Activated T-cell treated with anti-CD3 and anti-CD28 coated beads, Interleukin-2, amount 50 U/mL, for 48 hours (primary cell): ENCODE measurements at regions not wholly inside any gene's neighbourhood (a gene's known extent, or its start where the extent isn't known, plus 50 kb on each side); places are given as distances from the start of the nearest gene placed in this dataset.

Experiments used
- DNase-seq, 2 experiments: peaks; one replicate each; pipeline ENCODE4 v3.0.0-alpha.2; 2020

DNA sequence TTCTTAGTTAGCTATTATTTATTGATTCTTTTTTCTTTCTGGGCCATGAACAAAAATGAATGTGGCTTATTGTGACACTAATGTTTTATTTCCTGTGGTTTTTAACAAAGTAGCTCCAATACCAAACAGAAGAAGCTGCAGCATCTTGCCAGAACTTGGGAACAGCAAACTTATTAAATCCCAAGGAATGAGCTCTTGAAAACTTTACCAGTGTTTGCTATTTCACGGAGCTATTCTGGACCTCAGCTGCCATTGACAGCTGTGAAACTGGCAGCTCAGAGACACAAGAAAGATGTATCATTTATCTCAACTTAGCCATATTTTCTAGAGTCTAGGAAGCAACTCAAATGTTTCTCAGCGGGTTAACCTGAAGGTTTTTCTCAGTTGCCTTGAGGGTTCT lies 91.0 kb upstream of the NEUROD1 start:
- no peak for DNase-seq

DNA sequence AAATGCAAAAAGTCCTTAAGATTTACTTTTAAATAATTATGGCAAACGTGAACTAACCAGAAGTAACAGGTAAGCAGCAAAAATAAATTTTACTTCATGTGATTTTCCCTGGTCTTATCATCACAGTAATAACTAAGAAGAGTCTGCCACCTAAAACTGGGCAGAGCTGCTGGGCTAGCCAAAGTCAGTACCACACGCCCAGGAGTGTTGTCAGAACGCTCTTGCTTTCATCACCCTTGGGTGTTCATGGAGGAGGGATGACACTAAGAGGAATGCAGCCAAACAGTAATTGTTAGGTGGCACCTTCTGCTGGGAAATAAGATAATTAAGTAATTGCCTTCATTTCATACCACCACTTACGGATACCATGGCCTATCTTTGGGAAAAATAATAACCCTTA lies 92.0 kb upstream of the NEUROD1 start:
- DNase-seq, result no peak

DNA sequence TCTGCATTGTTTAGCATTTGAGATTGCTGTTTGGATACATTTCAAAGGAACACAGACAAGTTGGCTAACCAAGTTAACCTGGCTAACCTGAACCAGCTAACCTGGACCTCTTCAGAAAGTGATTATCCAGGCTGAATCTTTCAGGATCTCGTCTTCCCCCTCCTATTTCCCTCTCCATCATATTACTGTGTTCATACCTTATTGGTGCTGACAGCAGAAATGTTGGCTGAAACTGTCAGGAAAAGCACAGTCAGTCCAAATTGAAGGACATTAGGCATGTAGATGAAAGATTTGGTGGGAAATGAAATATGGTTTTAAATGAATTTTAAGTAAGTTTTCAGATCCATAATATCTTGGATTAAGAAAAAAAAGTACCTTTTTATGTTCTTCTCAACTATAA lies 92.5 kb upstream of the NEUROD1 start:
- DNase-seq, result no peak

DNA sequence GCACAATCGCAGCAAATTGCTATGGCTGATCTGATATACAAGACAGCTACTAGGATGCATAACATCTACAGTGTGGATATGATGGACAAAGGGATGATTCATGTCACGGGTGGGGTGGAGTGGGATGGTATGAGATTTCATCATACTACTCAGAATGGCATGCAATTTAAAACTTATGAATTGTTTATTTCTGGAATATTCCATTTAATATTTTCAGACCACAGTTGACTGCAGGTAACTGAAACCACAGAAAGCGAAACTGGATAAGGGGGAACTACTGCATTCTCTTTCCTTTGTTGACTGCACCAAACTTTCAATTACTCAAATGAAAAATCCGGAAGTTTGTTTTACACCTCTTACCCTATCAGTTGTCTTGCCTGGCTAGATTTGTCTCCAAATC lies 94.4 kb upstream of the NEUROD1 start:
- no peak for DNase-seq

DNA sequence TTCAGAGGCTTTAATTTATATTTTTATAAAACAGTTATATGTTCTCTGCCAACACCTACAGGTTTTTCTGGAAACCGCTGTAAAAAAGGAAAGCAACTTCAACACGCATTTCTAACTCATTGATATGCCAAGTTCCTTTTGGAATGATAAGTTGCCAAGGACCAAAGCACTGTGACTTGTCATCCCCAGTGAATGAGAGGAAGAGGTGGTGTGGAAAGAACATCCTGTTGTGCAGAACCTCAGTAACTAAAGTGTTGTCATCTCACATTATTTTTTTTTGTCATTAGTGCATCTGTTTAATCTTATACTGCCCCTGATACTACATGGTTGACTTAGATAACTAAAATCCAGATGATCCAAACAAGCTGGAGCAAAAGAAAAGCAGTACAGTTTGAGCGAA lies 96.0 kb upstream of the NEUROD1 start:
- no peak for DNase-seq

DNA sequence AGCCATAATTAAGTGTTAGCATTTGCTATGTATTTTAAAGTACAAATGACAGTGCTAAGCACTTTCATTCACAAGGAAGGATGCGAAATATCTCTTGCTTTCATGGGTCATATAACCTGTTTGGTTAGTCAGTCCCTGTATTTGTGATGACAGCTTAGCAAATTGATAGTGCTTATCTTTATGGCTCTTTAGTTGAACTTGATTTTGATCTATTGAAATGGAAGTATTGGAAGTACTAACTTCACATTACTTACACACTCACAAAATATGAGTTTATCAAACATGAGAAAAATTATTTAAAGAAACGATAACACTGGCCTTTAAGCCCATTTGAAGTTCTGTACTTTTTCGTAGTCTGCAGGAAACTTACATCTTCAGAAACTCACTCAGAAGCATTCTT lies 97.4 kb upstream of the NEUROD1 start:
- no peak for DNase-seq

DNA sequence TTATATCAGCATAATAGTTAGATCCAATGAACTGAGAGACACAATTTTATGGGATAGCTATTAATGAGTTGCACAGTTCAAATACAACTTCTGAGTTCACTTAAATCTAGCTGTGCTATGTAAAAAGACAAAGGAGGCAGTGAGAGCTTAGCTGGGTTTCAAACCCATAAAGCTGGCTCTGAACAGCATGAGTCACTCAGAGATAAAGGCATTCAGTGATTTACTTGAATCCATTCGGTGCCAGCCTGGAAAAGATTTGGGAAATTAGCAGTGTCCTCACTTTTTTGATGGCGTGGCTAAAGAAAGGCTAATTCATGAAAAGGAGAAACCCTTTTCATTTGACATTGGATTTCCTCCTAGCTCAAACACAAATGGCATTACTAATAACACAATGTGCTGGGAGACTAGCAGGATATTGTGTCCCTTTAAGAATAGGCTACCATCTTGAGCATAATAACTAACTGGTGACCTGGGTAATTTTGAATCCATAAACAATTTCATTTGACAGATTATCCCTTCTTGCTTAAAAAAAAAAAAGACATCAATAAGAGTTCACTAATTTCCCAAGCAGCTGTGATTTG lies 98.4 kb upstream of the NEUROD1 start:
- DNase-seq, result no peak

DNA sequence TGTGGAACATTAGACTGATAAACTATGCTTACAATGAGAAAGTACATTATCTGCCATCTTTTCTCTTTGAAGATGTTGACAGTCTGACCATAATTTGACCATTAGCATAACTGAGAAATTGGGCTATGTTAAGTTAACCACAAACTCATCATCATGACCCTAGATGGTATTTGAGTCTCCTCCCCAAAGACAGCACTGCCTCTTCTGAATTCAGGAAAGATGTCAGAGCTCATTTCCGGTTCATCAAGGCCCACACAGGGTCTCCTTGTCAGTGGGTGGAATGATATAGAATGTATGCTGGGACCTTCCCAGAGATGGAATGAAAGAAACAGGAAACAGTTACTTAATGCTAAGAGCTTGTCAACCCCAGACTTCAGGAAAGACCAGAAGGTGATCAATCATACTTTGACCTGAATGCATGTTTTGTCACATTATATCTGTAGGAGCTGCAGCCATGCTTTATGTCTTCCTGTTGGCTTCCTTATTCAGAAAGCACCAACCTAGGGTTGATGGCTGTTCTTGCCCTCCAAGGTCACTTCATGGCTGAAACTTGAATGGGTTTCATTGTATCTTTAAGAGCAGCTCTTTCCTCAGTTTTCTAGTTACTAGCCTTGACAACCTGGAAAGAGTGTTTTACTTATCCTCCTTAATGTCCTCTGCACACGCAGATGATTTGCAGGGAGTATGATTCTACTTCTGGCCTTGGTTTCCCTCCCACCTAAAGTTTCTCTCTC lies 99.1 kb upstream of the NEUROD1 start:
- no peak for DNase-seq

DNA sequence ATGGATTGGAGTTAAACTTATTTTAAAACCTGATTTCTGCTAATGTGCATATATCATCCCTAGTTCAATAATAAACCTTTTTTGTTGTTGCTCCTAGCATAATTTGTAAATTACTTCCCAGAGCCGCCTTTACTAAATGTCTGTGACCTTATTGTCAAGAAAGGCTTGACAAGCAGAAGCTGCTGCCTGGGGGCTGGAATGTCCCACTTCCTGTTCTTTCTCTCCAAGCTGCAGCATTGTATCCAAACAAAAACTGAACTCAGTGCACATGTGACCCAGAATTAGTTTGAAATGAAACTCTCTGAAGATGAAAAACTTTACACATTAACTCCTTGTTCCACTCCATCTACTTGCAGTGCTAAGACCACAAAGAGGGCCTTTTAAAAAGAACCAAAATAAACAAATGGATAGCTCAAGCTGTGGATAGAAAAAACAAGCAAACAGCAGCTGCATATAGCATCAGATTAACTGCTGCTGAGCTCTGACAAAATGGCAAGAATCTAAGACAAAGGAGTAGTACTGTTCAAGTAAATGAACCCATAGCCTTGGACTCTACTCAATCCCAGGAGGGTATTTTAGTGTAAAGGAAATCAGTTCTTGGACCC lies 99.8 kb upstream of the NEUROD1 start:
- DNase-seq, result no peak

DNA sequence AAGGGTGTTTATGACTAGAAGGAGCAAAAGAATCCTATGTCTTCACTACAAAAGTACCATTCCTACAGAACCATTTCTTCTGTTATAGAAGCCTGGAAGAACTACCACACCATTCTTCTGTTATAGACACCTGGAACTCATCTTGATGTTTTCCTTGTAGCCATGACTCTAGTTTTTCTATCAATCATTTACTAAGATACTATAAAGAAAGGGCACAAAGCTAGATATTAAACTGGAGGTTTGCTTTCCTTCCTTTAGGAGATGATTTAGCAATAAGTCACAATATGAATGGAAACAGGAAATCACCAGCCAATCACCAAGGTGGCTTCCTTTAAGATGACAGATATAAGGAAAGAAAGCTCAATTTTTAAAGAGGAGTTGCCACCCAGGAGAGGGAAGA lies 100.3 kb upstream of the NEUROD1 start:
- no peak for DNase-seq

DNA sequence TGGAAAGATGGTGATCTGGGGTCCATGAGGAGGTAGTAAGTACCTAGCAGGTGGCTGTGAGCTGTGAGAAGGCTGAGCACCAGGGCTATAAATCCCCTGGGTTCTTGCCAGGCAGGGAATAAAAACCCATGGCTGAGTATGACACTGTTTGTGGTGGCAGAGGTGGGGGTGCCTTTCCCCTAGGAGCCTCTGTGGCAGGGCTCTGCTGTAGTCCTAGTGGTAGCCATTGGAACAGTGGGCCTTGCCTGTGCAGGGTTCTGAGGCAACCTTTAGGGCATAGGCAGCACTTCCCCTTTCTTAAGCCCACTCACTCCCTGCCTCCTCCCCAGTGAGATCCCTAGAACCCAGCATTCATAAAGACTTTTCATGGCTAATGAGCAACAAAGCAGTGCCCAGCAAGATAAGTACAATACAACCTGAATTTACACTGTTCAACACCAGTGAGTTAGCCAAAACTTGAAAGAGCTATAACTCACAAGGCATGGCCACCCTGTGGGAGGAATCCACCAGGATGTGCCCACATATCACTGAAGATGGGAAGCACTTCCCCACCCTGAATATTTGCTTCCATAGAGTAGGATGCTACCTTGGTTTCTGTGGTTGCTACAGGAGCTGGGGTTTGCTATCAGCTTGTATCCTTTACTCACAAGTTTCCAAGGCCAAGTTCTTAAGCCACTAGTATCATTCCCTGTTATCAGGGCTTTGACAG lies 100.9 kb upstream of the NEUROD1 start:
- DNase-seq, result no peak

DNA sequence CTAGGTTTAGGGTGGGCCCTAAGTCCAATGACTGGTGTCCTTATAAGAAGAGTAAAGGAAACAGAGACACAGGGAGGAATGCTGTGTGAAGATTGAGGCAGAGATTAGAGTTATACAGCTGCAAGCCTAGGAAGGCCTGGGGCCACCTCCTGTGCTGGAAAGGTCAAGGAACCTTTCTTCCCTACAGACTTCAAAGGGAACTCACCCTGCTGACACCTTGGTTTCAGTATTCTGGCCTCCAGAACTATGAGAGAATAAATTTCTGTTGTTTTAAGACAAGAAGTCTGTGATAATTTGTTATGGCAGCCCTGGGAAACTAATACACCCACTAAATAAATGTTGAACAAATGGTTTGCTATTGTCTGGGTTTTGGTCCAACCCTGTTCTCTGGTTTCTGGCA lies 102.3 kb upstream of the NEUROD1 start:
- no peak for DNase-seq

DNA sequence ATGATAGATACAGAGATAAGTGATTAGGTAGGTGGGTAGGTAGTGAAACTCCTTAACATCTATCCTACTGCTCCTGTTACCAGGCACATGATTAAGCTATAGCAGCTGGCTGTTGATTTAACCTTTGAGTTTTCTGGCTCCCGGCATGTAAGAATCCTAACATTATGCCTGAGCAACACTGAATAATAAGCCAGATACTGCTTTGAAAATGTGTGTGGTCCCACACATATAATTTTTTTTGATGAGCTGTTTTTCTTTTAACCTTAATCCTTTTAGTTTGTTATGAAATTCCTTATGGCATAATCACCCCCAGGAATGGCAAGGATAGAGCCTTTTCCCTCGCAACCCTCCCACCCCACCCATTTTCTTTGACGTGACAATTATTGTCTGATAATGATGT lies 104.2 kb upstream of the NEUROD1 start:
- no peak for DNase-seq

DNA sequence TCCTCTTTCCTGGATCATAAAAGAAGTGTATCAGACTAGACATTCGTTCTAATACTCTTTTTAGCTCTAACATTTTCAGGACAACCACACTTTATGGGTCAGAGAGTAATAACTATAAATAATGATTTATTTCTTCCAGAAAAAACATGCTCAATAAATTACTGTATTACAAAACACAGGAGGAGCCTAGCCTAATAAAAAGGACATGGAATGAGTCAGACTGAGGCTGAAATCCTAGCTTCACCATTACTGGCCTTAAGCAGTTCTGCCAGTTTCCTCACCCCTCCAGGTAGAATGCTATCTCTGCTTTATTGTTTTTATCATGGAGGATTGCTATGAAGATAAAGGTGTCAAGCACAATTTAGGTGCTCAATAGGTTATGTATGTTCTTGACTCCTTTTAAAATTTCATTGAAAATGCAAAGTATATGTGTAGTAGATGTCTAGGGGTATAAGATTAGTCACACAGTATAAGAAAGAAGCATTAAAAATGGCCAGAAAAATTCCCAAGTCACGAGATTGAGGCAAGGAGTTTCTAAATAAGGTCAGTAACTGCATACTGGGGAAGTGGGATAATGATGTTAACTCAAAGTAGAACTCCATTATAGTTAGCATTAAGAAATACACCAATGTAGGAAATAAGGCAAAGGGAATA lies 105.5 kb upstream of the NEUROD1 start:
- DNase-seq, result no peak

DNA sequence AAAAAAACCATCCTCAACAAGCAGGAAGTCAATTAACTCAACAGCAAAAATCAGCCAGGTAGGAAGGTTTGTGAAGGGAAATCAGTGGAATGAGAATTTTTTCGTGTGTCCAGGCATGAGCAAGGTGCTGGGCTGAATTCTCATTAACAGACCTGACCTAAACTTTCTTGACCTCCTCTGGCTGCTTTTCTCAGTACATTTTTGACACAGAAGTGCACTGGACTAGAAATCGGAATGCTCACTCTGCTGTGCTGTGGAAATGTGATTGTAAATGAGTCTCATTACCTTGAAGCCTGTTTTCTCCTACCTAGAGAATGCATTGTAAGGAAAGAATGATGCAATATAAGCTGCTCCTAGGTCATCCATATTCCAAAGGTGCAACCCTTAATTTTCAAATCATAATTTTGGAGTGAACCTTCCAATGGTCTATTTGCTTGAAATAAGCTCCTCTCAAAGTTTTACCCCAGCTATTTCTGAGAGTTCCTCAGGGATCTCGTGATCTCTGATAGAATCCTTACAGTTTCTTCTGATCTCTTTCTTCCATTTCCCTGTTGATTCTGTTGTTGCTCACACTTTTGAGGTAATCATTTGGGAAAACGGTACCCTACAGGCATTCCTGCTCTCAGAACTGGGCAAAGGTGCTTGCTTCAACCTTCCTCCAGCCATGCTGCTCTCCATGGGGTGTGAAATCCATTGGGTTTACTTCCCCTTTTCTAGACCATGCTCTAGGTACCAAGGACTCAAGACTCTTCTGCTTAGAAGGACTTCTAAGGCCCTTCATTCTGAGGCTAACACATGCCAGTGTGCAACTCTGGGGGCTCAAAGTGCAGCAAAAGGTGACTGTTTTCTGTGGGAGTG lies 104.9 kb upstream of the ITPRID2 start:
- no peak for DNase-seq

DNA sequence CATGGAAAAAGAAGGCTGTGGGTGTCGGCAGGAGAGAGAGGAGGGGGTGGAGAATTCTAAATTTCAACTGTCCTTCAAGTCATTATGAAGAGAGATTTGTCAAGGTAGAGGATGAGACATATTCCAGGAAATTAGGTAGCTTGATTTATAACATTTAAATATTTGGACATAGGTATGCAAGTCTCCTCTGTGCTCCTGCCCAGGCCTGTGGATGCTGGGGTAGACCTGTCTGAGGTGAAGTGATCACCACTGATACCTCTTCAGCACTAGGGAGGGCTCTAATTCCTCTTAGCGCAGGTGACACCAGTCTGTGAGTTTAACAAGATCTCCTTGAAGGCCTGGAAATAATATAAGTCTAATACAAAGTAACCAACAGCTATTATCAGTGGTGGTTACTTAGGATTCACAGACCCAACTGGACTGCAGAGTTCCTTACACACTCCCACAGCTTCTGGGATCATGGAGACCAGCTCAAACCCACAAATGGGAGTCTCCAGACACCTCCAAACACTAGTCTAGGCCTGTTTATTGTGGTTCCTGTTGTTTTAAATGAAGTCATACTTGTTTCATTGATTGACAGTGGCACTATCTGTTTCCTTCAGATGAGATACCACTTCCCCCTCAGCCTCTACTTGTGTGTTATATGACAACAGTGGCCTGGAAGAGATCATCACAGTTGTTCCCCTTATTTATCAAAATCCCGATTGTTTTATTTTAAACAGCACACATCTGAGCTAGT lies 104.1 kb upstream of the ITPRID2 start:
- DNase-seq, result no peak

DNA sequence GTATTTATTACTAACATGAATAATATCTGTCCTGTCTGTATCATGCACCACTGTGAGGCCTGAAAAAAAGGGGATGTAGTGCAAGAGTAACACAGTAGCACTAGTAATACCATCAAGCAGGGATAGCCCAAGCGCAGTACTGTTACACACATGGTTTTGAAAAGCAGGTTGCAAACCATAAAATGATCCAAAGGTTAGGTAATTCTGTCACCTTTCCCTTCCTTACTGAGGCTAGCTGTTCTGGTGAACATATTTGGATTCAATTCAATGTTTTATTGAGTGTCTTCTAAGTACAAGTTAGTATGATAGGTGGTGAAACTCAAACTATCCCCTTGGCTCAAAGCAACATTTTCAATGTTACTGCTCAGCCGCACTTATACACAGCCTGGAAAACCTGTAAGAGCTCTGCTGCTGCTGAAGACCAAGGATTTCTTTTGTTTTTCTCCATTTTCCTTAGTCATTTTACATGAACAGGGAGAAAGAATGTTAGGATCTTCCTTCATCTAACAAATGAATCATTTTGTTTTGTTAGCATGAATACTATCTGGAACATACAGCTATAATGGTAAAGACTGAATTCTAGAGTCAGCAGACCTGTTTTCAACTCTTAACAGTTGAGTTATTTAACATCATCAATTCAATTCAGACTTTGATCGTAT lies 102.5 kb upstream of the ITPRID2 start:
- no peak for DNase-seq

DNA sequence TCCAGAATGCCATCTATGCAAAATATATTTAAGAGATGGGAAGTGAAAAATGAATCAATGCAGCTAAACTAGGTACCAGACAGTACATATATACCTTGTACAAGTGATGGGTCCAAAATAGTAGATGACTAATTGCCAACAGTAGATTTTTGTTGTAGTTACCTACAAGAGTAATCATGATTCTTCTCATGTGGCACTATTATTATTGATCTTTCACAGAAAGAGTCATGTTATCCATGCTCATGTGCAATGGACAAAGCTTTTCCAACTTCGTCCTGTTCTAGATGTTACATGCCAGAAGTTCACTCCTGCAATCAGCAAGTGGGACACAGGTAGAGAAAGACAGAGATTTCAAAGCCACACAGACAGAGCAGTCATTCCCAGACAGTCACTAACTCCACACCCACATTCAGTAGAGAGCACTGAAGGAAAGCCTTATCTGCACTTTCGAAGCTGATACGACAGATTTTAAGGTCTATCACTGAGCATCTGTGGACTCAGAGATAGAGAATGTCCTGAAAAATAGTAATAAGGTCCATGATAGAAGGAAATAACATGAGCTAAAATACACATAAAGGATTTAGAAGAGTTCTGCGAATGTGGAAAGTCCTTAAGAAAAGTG lies 101.6 kb upstream of the ITPRID2 start:
- no peak for DNase-seq

DNA sequence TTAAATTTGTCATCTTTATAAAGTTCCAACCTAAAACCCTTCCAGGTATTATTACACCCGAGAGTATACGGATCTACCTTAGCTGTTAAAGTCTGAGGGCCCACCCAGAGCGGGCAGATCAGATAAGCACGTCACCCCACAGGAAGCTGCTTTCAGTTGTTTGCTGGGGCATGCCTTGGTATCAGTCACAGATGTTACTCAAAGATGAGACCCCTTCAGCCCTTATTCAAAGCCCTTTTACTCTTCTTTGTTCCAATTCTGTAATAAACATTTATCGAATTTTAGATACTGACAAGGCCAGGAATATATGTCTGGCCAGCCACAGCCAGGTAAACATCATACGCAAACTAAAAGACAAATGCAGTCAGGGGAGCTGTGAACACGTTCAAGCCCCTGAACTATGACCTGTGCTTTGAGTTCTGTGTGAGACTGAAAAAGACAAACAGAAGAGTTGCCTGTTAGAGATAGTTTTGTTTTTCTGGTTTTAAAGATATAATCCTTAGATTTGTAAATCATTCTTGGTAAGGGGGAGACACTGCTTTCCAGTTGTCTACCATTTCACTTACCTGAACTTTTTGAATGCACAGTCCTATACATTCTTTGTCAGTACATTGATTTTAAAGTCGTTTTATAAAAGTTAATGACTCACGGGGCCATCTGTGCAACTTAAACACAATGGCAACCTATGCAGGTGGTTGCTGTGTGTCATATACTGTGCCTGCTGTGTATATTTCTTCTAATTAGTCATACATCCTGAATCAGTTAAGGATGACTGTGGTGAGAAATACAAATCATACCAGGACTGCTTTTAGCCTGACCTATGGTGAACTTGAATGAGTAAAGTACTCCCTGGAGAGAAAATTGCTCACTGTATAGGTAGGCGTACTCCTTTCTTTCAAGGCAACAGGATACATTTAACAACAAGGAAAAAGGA lies 100.5 kb upstream of the ITPRID2 start:
- peak; percentile 28 to 30 for DNase-seq

DNA sequence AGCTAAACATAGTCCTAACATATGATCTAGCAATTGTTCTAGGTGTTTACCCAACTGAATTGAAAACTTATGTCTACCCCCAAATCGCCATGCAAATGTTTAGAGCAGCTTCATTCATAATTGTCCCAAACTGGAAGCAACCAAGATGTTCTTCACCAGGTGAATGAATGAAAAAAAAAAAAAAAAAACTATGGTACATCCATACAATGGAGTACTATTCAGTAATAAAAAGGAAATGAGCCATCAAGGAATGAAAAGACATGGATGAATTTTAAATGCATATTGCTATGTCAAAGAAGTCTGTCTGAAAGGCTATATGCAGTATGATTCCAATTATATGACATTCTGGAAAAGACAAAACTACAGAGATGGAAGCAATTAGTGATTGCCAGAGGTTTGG lies 98.6 kb upstream of the ITPRID2 start:
- DNase-seq, result no peak
